ENCODE measurements at regions not wholly inside any gene's neighbourhood (a gene's known extent, or its start where the extent isn't known, plus 50 kb on each side); places are given as distances from the start of the nearest gene placed in this dataset.

GRCh38 chr2:51720826-51721225 is 688.9 kb upstream of the NRXN1 start:
- H3K79me1 ChIP-seq (ENCODE audit: low read length) = no peaks in the 10 kb centered on the region
- no peak overlapping the region for H3K4ac ChIP-seq (ENCODE audit: low read depth, low read length)
- no peaks in the 10 kb centered on the region for H3K79me2 ChIP-seq (ENCODE audit: control insufficient read depth, insufficient read depth, low read length, poor library complexity)
- no peaks in the 10 kb centered on the region for H3K36me3 ChIP-seq (ENCODE audit: control insufficient read depth in 1 of 2, insufficient read depth in 2 of 2, low read length in 2 of 2)
- H3K27me3 ChIP-seq (ENCODE audit: insufficient read depth, low read length) = no peaks in the 10 kb centered on the region
- H3K9me3 ChIP-seq (ENCODE audit: insufficient read depth, low read depth, low read length) = no peaks in the 10 kb centered on the region
- H3K14ac ChIP-seq (ENCODE audit: low read length) = no peak overlapping the region
- H2BK5ac ChIP-seq (ENCODE audit: low read depth, low read length, poor library complexity) = no peak overlapping the region
- no peak overlapping the region for H4K12ac ChIP-seq (ENCODE audit: low read depth, low read length)
- no peak overlapping the region for H2BK12ac ChIP-seq (ENCODE audit: low read length)
- WGBS (ENCODE audit: extremely low coverage, insufficient coverage, insufficient read length) = no CpG with 5 or more reads among the region's 1 CpG
- no peak overlapping the region for H4K91ac ChIP-seq (ENCODE audit: low read depth, low read length)
- no peak for DNase-seq
- no peak overlapping the region for H2AFZ ChIP-seq (ENCODE audit: insufficient read depth, low read length, poor library complexity)
- H3K23ac ChIP-seq (ENCODE audit: low read length) = no peak overlapping the region
- H3K27ac ChIP-seq (ENCODE audit: low read depth, low read length) = no peak overlapping the region
- H3K4me2 ChIP-seq (ENCODE audit: low read length) = no peak overlapping the region
- H3K4me1 ChIP-seq (ENCODE audit: control insufficient read depth in 1 of 2, insufficient read depth in 2 of 2, low read length in 2 of 2) = no peaks in the 10 kb centered on the region
- no peak overlapping the region for H2AK5ac ChIP-seq (ENCODE audit: low read length)
- H2BK120ac ChIP-seq (ENCODE audit: insufficient read depth, low read length, poor library complexity) = no peak overlapping the region
- H3K9ac ChIP-seq (ENCODE audit: low read length) = no peak overlapping the region
- no peak overlapping the region for H3K4me3 ChIP-seq (ENCODE audit: low read depth, low read length)
- no peak overlapping the region for H3K18ac ChIP-seq (ENCODE audit: low read length)
- no peak overlapping the region for H4K8ac ChIP-seq (ENCODE audit: low read depth, low read length)

GRCh38 chr2:51718881-51719280 is 686.9 kb upstream of the NRXN1 start:
- Histone ChIP-seq H3K79me2 (ENCODE audit: control insufficient read depth, insufficient read depth, low read length, poor library complexity) (no peaks in the 10 kb centered on the region), H3K23ac (ENCODE audit: low read length) (no peak overlapping the region), H2AFZ (ENCODE audit: insufficient read depth, low read length, poor library complexity) (no peak overlapping the region), H3K14ac (ENCODE audit: low read length) (no peak overlapping the region), H3K4me1 (ENCODE audit: control insufficient read depth in 1 of 2, insufficient read depth in 2 of 2, low read length in 2 of 2) (no peaks in the 10 kb centered on the region), H3K27ac (ENCODE audit: low read depth, low read length) (no peak overlapping the region), H3K4me3 (ENCODE audit: low read depth, low read length) (no peak overlapping the region), H3K4me2 (ENCODE audit: low read length) (no peak overlapping the region), H3K9ac (ENCODE audit: low read length) (no peak overlapping the region), H2AK5ac (ENCODE audit: low read length) (no peak overlapping the region), H4K8ac (ENCODE audit: low read depth, low read length) (no peak overlapping the region), H4K91ac (ENCODE audit: low read depth, low read length) (no peak overlapping the region), H4K12ac (ENCODE audit: low read depth, low read length) (no peak overlapping the region), H3K79me1 (ENCODE audit: low read length) (no peaks in the 10 kb centered on the region), H3K4ac (ENCODE audit: low read depth, low read length) (no peak overlapping the region), H3K9me3 (ENCODE audit: insufficient read depth, low read depth, low read length) (no peaks in the 10 kb centered on the region), H2BK12ac (ENCODE audit: low read length) (no peak overlapping the region), H3K27me3 (ENCODE audit: insufficient read depth, low read length) (no peaks in the 10 kb centered on the region), H3K36me3 (ENCODE audit: control insufficient read depth in 1 of 2, insufficient read depth in 2 of 2, low read length in 2 of 2) (no peaks in the 10 kb centered on the region), H3K18ac (ENCODE audit: low read length) (no peak overlapping the region), H2BK5ac (ENCODE audit: low read depth, low read length, poor library complexity) (no peak overlapping the region), H2BK120ac (ENCODE audit: insufficient read depth, low read length, poor library complexity) (no peak overlapping the region)
- DNase-seq = no peak

GRCh38 chr2:51717312-51717711 is 685.4 kb upstream of the NRXN1 start:
- Histone ChIP-seq H3K23ac (ENCODE audit: low read length) (no peak overlapping the region), H3K79me2 (ENCODE audit: control insufficient read depth, insufficient read depth, low read length, poor library complexity) (no peaks in the 10 kb centered on the region), H3K36me3 (ENCODE audit: control insufficient read depth in 1 of 2, insufficient read depth in 2 of 2, low read length in 2 of 2) (no peaks in the 10 kb centered on the region), H3K14ac (ENCODE audit: low read length) (no peak overlapping the region), H2AFZ (ENCODE audit: insufficient read depth, low read length, poor library complexity) (no peak overlapping the region), H3K9me3 (ENCODE audit: insufficient read depth, low read depth, low read length) (no peaks in the 10 kb centered on the region), H3K18ac (ENCODE audit: low read length) (no peak overlapping the region), H3K4ac (ENCODE audit: low read depth, low read length) (no peak overlapping the region), H3K4me2 (ENCODE audit: low read length) (no peak overlapping the region), H3K79me1 (ENCODE audit: low read length) (no peaks in the 10 kb centered on the region), H2BK12ac (ENCODE audit: low read length) (no peak overlapping the region), H3K4me3 (ENCODE audit: low read depth, low read length) (no peak overlapping the region), H3K4me1 (ENCODE audit: control insufficient read depth in 1 of 2, insufficient read depth in 2 of 2, low read length in 2 of 2) (no peaks in the 10 kb centered on the region), H2BK5ac (ENCODE audit: low read depth, low read length, poor library complexity) (no peak overlapping the region), H4K91ac (ENCODE audit: low read depth, low read length) (no peak overlapping the region), H4K8ac (ENCODE audit: low read depth, low read length) (no peak overlapping the region), H2AK5ac (ENCODE audit: low read length) (no peak overlapping the region), H3K27ac (ENCODE audit: low read depth, low read length) (no peak overlapping the region), H2BK120ac (ENCODE audit: insufficient read depth, low read length, poor library complexity) (no peak overlapping the region), H3K27me3 (ENCODE audit: insufficient read depth, low read length) (no peaks in the 10 kb centered on the region), H4K12ac (ENCODE audit: low read depth, low read length) (no peak overlapping the region), H3K9ac (ENCODE audit: low read length) (no peak overlapping the region)
- no peak for DNase-seq
- 100% methylated on average over 2 of the region's 3 CpGs for WGBS (ENCODE audit: extremely low coverage, insufficient coverage, insufficient read length)

- Histone ChIP-seq H4K12ac (ENCODE audit: low read depth, low read length) (no peak overlapping the region), H3K23ac (ENCODE audit: low read length) (no peak overlapping the region), H3K4me2 (ENCODE audit: low read length) (no peak overlapping the region), H2BK5ac (ENCODE audit: low read depth, low read length, poor library complexity) (no peak overlapping the region), H3K14ac (ENCODE audit: low read length) (no peak overlapping the region), H3K4ac (ENCODE audit: low read depth, low read length) (no peak overlapping the region), H3K36me3 (ENCODE audit: control insufficient read depth in 1 of 2, insufficient read depth in 2 of 2, low read length in 2 of 2) (no peaks in the 10 kb centered on the region), H3K79me1 (ENCODE audit: low read length) (no peaks in the 10 kb centered on the region), H3K4me3 (ENCODE audit: low read depth, low read length) (no peak overlapping the region), H4K8ac (ENCODE audit: low read depth, low read length) (no peak overlapping the region), H3K9me3 (ENCODE audit: insufficient read depth, low read depth, low read length) (no peaks in the 10 kb centered on the region), H3K27ac (ENCODE audit: low read depth, low read length) (no peak overlapping the region), H3K18ac (ENCODE audit: low read length) (no peak overlapping the region), H4K91ac (ENCODE audit: low read depth, low read length) (no peak overlapping the region), H2BK12ac (ENCODE audit: low read length) (no peak overlapping the region), H3K4me1 (ENCODE audit: control insufficient read depth in 1 of 2, insufficient read depth in 2 of 2, low read length in 2 of 2) (no peaks in the 10 kb centered on the region), H3K79me2 (ENCODE audit: control insufficient read depth, insufficient read depth, low read length, poor library complexity) (no peaks in the 10 kb centered on the region), H2BK120ac (ENCODE audit: insufficient read depth, low read length, poor library complexity) (no peak overlapping the region), H3K27me3 (ENCODE audit: insufficient read depth, low read length) (no peaks in the 10 kb centered on the region), H3K9ac (ENCODE audit: low read length) (no peak overlapping the region), H2AFZ (ENCODE audit: insufficient read depth, low read length, poor library complexity) (no peak overlapping the region), H2AK5ac (ENCODE audit: low read length) (no peak overlapping the region)
- no peak for DNase-seq
- WGBS (ENCODE audit: extremely low coverage, insufficient coverage, insufficient read length) = no CpG with 5 or more reads among the region's 3 CpGs
These were observed 679.8 kb upstream of the NRXN1 start for GRCh38 chr2:51711766-51712165.

All from trophoblast cell (in vitro differentiated cells and primary cell).